Hindlimb muscle (tissue), 1 donor: ENCODE measurements at regions not wholly inside any gene's neighbourhood (a gene's known extent, or its start where the extent isn't known, plus 50 kb on each side); places are given as distances from the start of the nearest gene placed in this dataset.

ENCODE experiments used
- DNase-seq: peaks from one replicate; pipeline ENCODE4 v3.0.0-alpha.2; 2013

- DNase-seq = no peak
Observed at GRCh38 chr17:72049914-72050313, 70.9 kb upstream of the SOX9 start.

GRCh38 chr17:72053036-72053435 is 67.8 kb upstream of the SOX9 start:
- DNase-seq = no peak

GRCh38 chr17:72053449-72053848 is 67.4 kb upstream of the SOX9 start:
- DNase-seq = no peak

DNA sequence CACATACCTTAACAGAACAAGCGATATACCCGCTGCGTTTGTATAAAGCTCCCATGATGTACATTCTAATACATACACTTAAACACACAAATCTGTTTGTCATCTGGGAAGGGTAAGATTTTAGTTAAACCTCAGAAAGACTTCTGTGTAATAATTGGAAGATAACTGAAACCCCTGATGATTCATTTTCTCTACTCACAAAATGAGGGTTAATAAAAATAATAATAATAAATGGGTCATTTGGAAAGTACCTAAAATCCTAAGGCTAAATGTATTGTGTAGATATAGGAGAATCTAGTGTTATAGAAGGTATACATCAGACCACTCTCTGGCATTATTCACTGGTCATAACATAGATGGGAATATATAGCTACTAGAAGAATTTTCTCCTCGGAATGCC is 64.7 kb upstream of the SOX9 start:
- no peak for DNase-seq

- DNase-seq = no peak
Observed at GRCh38 chr17:72056727-72057290, 64.0 kb upstream of the SOX9 start.

DNA sequence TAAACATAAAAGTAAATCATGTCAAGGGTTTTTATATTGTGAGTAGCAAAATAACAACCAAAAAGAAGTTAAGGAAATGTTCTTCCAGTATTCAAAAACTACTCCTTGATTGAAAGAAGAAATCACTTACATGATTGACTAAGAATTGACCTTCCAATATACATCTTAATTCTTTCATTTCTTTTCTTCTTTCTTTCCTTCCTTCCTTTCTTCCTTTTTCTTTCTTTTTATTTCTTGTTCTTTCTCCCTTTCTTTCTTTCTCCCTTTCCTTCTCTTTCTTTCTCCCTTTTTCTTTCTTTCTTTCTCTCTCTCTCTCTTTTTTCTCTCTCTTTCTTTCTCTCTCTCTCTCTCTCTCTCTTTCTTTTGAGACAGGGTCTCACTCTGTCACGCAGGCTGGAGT is 60.7 kb upstream of the SOX9 start:
- no peak for DNase-seq

DNA sequence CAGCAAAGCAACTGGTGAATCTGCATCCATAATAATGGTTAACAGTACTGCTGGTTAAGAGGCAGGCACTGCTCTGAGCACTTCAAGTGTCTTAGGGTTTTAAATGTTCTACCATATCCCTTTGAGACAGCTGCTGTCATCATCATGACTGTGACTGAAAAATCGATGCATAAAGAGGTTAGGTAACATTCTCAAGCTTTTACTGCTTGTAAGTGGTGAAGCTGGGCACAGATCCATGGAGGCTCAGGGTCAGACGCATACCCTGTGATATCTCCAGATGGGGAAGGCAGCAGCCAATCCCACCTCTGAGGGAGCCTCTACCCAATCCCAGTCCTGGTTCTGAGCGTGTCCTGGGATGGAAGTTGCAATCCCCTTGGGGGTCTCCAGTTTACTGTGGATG is 57.6 kb upstream of the SOX9 start:
- DNase-seq = no peak

GRCh38 chr17:72063756-72064450 is 56.9 kb upstream of the SOX9 start:
- DNase-seq = no peak

- peak; percentile 32 for DNase-seq
Observed at GRCh38 chr17:72064606-72065193, 56.1 kb upstream of the SOX9 start.

- DNase-seq = no peak
Observed at GRCh38 chr17:72065556-72065955, 55.3 kb upstream of the SOX9 start.

DNA sequence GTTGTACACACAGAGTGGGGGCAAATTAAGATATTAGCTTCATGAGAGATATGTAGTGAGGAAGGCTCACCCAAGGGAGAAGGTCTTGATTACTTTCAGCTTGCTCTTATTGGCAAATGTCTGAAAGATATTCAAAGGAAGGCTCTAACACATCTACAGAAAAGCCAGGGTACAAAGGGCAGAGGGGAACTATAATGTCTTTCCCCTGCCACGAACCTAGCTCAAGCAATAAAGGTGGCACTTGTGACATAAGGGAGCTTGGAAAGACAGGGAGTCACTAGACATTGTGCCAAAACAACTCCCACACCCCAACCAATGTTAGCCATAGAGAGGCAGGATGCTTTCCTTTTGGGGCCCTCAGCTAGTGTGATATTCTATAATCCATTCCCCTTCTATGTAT is 52.2 kb upstream of the SOX9 start:
- no peak for DNase-seq

DNA sequence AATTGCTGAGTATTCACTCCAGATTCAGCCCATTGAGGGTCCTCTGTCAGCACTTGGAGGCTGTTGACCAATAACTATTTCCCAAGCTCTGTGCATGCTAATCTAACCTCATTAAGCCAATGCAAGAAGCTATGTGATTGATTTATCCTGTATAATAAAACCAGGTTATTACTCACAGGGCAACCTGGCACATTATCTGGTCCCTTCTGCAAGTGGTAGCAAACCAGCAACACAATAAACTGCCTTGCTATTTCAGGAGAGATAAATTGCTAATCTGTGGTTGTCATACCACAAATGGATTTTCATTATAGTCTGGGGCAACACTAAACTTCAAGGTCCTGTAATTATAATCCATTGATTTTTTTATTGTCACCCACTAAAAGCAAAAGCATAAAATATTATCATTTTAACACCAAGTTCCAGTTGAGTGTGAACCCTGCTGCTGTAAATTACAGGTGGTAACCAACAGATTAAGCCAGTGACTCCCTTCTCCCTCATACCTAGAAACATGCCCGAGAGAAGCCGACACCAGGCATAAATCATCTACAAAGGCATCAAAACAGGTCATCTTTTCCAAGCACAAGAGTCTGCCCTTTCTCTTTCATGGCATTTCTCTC is 51.1 kb upstream of the SOX9 start:
- no peak for DNase-seq
